ENCODE measurements at regions not wholly inside any gene's neighbourhood (a gene's known extent, or its start where the extent isn't known, plus 50 kb on each side); places are given as distances from the start of the nearest gene placed in this dataset.

DNA sequence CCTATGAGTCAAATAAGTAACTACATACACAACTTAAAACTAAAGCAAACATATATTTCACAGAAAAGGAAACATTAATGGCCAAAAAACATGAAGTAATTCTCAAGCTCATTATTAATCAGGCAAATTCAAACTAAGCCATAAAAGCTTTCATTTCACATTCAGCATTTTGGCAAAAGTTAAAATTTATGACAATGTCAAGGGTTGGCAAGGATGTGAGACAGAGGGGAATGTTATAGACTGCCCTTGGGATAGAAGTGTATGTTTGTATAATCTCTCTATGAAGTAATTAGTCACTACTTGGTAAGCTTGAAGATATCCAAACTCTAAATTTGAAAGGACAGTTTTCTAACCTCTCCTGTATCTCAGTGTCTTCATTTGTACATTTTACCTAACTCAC, 539.4 kb downstream of the RIT2 start:
- TF ChIP-seq EP300 (IDR thresholded peaks at IDR 0.05) (no peak), POLR2A (IDR thresholded peaks at IDR 0.05) (no peak), POLR2AphosphoS5 (IDR thresholded peaks at IDR 0.05) (no peak)
- TF ChIP-seq, protein P1, sequence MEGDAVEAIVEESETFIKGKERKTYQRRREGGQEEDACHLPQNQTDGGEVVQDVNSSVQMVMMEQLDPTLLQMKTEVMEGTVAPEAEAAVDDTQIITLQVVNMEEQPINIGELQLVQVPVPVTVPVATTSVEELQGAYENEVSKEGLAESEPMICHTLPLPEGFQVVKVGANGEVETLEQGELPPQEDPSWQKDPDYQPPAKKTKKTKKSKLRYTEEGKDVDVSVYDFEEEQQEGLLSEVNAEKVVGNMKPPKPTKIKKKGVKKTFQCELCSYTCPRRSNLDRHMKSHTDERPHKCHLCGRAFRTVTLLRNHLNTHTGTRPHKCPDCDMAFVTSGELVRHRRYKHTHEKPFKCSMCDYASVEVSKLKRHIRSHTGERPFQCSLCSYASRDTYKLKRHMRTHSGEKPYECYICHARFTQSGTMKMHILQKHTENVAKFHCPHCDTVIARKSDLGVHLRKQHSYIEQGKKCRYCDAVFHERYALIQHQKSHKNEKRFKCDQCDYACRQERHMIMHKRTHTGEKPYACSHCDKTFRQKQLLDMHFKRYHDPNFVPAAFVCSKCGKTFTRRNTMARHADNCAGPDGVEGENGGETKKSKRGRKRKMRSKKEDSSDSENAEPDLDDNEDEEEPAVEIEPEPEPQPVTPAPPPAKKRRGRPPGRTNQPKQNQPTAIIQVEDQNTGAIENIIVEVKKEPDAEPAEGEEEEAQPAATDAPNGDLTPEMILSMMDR (IDR thresholded peaks at IDR 0.05) = no peak
